Stimulated activated CD4-positive, alpha-beta T cell treated with anti-CD3 and anti-CD28 coated beads, Interleukin-12 subunit alpha, Interleukin-12 subunit beta, amount 100 ng/mL, for 4 hours (primary cell): ENCODE measurements at regions not wholly inside any gene's neighbourhood (a gene's known extent, or its start where the extent isn't known, plus 50 kb on each side); places are given as distances from the start of the nearest gene placed in this dataset.
"Not testable (repeated sequence)": the region's sequence is repeated elsewhere in the genome, so short reads cannot be mapped to it uniquely, and the experiment has no call there.

Source experiments
- DNase-seq: peaks from one replicate; pipeline ENCODE4 v3.0.0-alpha.2; 2020

DNA sequence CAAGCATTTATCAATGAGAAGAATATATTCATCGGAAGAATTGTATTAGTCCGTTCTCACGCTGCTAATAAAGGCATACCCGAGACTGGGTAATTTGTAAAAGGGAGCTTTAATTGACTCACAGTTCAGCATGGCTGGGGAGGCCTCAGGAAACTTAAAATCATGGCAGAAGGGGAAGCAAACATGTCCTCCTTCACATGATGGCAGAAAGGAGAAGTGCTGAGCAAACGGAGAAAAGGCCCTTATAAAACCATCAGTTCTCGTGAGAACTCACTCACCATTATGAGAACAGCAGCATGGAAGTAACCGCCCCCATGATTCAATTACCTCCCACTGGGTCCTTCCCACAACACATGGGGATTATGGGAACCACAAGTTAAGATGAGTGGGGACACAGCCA, 1688.2 kb downstream of the SPATA31A7 start:
- DNase-seq: not testable (repeated sequence)

DNA sequence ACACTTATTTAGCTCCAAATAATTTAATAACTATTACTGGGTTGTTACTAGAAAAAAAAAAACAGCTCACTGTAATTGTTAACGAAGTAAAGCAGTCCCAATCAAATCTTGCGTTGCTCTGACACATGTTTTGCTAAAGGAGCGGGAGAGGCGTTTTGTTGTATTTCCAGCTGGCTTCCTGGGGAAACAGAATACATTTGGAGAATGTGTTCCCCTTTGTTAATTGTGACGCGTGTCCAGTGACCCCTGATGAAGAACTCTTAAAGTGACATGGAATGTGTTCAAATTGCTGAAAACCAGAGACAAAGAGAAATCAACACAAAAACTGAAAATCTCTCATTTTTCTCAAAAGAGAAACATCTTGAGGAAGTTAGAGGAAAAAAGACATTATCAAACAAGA, 1690.6 kb downstream of the SPATA31A7 start:
- DNase-seq: not testable (repeated sequence)

DNA sequence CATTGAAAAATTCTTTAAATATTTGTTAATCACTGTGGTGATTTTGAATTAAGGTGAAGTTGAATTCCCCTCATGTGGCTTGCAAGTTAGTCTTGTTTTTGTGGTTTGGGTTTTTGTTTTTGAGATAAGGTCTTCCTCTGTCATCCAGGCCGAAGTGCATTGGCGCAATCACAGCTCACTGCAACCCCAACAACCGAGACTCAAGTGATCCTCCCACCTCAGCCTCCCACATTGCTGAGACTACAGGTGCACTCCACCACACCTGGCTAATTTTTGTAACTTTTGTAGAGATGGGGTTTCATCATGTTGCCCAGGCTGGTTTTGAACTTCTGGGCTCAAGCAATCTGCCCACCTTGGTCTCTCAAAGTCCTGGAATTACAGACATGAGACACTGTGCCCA, 1691.1 kb downstream of the SPATA31A7 start:
- DNase-seq: not testable (repeated sequence)

DNA sequence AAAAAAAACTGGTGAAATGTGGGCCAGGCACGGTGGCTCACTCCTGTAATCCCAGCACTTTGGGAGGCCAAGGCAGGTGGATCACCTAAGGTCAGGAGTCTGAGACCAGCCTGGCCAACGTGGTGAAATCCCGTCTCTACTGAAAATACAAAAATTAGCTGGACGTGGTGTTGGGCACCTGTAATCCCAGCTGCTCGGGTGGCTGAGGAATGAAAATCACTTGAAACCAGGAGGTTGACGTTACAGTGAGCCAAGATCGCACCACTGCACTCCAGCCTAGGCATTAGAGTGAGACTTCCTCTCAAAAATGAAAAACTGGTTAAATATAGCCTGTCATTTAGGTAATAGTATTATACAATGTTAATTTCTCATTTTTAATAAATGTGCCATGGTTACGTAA, 1692.0 kb downstream of the SPATA31A7 start:
- DNase-seq: not testable (repeated sequence)

DNA sequence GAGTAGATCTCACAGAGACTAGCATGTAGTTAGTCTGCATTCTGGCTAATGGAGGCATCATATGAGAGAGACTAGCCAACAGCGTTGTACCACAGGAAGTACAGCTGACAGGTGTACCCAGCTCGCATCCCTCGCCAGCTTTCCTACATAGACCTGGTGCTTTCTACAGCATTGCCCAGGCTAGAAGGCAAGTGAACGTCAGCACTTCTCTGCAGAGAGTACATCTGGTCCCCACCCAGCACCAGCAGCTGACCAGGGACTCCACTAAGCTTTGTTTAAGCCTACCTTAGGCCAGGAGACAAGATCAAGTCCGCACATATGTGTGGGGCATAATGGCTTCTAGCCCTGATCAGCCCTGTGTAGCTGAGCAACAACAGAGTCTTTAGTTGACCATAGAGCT, 1692.9 kb downstream of the SPATA31A7 start:
- not testable (repeated sequence) for DNase-seq

DNA sequence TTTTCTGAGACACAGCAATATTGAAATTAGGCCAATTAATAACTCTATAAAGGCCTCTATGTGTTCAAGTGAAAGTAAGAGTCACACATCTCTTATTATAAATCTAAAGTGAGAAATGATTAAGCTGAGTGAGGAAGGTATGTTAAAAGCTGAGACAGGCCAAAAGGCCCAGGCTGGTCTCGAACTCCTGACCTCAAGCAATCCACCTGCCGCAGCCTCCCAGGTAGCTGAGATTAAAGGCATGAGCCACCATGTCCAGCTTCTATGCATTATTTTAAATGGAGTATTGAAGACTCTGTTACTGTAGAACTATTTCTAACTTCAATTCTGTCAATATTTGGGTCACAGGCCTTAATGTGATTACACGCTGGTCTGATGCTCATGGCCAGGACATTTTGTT, 1706.9 kb downstream of the SPATA31A7 start:
- not testable (repeated sequence) for DNase-seq

DNA sequence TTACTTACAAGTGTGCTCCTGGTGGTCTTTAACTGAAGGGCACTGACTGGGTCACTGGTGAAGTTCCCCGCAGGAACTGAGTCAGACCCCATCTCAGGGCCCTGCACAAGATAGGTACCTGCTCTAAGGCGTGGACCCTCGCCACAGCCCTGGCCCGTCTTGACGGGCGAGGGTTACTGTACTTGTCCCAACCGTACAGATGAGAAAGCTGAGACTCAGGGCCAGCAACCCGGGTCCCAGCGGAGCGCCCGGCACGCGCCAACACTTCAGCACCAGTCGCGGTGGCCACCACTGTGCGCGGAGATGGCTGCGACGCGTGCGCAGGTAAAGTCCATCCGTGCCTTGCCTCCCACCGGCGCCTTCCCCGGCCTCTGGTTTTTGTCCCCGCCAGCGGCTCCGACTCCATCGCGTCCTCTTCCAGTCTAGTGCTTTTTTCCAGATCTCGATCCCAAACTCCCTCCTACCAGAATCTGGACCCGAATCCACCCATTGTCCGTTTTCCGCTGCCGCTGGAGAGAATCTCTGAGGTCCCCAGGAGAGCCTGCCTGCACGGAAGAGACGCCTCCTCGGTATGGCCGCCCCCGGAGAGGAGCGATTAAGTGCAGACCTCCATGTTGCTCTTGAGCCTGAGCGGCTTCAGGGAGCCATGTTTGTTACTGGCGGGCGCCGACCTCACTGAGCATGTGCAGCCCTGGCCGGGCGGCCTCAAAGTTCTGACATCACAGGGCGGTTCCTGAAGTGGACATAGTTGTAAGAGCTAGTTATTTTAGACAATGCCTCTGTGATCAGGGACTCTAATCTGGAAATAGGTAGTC, 1707.8 kb downstream of the SPATA31A7 start:
- peak; percentile 39 for DNase-seq

DNA sequence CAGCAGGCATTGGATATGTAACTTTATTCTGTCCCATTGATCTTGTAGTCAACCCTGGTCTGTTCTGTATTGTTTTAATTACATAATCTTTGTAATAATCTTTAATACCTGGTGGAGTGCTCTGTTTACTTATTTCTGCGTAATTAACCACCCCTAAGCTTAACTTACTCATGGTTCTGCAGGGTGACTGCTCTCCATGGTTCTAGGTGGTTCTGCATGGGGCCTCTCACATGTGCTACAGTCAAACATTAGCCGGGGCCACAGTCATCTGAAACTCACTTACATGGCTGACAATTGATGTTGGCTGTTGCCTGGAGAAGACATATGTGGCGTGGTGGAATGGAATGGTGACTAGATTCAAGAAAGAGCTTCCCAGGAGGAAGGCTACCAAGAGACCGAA, 1709.8 kb downstream of the SPATA31A7 start:
- DNase-seq: not testable (repeated sequence)

DNA sequence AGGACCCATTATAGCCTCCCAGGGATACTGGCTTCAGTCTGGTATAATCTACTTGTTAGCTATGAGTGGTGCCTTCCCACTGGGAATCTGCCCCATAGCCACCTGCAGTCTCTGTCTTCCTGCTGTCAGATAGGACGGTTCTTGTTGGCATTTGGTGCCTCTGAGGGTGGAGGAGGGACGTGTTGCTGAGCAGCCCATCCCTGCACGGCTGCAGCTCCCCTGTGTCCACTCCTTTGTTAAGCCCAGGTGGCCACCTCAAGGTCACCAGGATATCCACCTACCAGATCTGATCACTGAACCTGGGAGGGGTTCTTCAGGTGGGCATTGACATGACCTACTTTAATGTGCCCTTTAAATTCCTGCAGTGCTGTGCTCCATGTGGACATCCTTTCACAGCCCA, 1714.2 kb downstream of the SPATA31A7 start:
- DNase-seq: not testable (repeated sequence)

DNA sequence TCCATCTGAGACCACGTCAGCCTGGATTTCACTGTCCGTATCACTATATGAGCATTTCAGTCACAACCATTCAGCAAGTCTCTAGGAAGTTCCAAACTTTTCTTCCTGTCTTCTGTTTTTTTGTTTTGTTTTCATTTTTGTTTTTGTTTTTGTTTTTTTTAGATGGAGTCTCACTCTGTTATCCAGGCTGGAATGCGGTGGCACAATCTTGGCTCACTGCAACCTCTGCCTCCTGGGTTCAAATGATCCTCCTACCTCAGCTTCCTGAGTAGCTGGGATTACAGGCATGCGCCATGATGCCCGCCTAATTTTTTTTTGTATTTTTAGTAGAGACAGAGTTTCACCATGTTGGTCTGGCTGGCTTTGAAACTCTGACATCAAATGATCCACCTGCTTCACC, 1715.9 kb downstream of the SPATA31A7 start:
- not testable (repeated sequence) for DNase-seq

DNA sequence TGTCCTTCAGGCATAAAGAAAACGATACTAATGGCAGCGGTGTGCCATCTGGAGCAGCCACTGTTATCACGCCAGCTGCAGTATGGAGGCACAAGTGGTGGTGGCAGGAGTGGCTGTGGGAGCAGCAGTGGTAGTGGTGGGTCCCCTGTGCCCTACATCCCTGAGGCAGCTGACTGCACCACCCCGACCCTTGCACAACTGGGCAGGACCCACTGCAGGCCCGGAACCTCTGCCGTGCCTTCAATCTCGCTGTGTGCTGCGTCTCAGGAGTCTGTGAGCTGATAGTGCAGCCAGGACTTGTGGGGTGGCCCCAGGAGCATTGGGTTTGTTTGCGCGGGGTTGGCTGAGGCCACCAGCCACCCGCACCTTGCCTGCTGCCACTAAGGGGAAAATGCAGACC, 1718.0 kb downstream of the SPATA31A7 start:
- not testable (repeated sequence) for DNase-seq

DNA sequence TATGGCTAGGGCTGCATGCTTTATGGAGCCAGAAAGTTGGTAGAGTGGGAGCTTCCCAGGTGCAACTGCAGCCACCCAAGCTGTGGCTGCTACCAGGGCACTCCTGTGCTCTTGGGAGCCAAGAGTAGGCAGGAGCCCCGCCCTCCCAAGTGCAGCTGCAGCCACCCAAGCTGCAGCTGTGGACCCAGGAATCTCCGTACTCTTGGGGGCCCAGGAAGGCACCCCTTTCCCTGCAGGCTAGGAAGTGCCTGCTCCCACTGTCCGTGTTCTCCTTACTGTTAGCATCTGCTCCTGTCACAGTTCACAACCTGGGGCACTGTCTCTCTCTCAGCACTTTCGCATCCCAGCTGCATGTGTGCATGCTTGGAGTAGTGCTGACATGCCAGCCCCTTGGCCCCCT, 1718.4 kb downstream of the SPATA31A7 start:
- DNase-seq: not testable (repeated sequence)

DNA sequence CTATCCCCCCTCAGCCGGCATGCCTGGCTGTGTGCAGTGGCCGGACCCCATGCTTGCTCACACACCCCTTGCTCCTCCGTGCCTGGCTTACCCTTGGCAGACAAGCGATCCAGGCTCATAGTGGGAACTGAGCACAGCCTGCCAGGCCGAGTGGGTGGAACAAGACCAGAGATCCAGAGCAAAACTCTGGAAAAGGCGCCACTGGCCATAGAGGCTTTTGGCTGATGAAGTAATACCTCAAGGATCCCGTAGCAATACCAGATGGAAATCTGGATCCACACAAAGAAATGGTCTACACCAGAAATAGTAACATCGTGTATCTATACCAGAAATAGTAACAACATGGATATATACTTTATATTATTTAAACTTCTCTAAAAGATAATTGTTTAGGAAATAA, 1719.6 kb downstream of the SPATA31A7 start:
- DNase-seq: not testable (repeated sequence)

DNA sequence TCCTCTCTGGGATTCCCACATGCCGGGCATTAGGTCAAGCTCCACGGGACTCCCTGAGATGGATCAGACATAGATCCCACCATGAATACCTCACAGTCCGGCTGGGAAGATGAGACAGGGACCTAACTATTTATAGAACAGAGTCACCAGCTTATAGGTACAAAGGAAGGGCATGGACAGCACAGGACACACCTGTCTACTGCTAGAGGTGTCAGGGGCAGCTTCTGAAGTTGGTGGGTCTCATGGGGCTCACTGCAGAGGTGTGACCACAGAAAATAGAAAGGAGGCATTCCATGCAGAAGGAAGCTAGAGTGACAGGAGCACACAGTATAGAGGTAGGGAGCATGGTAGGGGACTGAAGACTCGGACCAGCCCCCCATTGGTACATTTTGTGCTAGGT, 1722.4 kb downstream of the SPATA31A7 start:
- DNase-seq: not testable (repeated sequence)

DNA sequence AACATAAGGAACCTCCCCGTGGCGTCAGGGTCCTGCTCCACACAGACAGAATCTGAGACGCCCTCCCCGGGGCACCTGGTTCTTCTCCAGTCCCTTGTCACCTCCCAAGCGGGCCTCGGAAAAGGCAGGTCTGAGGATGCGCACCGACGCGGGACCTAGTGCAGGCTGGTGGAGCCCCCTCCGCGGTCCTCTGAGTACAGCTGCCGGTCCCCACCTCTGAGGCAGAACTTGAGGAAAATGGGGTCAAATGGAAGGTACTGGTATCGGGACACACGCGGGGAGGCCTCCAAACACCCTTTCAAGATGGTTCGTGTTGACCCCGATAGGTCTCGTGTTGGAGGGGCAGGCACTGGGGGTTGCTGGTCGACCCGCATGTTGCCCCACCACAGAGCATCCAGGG, 1725.3 kb downstream of the SPATA31A7 start:
- not testable (repeated sequence) for DNase-seq

DNA sequence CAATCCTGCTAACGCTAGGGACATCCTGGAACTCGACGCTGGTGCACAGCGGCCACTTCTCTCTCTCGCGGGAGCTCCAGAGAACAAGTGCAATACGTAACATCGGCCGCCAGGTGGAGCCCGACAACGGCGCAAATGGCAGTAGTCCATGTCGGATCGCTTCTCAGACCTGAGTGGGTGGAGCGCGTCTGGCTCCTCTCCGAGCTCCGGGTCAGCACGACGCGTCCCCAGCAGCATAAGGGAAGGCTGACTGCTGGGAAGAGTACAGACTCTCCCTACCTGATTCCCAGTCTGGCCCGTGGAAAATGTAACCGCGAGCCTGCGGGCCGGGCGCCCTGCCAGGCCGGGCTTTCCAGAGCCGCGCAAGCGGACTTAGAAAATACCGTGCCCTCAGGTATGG, 1725.8 kb downstream of the SPATA31A7 start:
- DNase-seq: not testable (repeated sequence)

DNA sequence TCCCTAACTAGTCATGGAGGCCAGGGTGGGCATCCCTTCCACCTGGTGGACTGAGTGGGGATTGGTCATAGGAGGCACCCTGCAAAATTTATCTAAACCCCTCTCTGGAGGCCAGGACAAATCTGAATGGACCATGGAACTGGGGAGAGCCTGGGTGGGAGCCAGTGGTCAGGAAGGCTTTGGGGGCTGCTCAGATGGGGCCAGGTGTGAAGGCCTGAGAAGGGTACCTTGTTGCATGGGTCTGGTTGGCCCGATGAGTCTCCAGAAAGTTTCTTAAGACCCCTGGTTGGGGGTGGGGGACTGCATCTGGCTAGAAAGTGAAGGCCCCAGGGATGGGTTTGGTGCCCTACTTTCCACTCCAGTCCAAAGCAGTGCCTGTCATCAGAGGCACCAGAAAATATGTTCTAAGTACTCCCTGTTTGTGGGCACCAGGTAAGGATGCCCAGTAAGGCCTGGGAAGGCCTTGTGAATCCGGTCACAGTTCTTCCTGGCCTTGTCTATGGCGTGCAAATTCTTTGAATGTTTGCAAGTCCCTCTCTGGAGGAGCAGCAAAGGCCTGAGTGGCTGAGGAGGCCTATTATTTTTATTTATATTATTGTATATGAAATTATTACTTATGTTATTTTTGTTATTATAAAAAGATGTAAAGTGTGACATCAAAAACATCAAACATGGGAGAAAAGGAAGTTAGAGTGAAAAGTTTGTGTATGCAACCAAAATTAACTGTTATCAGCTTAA, 1729.0 kb downstream of the SPATA31A7 start:
- not testable (repeated sequence) for DNase-seq

DNA sequence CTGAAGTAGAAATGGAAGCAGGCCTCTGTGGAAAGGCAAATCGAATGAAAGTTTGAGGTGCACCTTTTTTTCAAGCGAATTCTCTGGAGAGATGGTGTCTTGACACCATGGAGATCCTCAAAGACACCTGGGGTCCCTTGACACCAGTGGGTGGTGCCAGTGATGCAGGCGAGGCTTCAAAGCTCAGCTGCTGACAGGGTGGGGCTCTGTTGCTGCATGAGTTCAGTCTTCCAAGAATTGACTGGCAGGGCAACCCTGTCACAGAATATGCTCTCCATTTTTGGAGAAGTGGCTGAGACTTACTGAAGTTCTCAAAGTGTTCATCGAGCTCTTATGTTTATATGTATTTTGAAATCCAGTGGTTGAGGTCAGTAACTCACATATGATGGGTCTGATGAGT, 1741.6 kb downstream of the SPATA31A7 start:
- DNase-seq: not testable (repeated sequence)

DNA sequence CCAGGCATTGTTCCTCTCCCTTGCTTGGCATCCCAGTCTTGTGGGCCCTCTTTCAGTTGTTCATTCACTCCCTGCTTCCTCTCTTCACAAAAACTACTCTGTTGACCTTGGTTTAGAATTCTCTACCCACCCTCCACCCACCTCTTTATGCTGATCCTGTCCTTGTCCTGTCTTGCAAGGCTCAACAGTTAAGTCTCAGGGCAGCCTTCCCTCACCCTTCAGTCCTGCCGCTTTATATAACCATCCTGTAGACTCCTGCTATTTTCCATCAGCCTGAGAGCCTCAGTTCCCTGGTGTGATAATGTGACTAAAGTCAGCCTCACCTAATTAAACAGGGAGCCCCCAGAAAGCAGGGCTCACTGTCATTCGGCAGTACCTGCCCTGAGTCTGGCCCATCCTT, 1763.0 kb downstream of the SPATA31A7 start:
- DNase-seq: not testable (repeated sequence)
